ENCODE measurements at regions not wholly inside any gene's neighbourhood (a gene's known extent, or its start where the extent isn't known, plus 50 kb on each side); places are given as distances from the start of the nearest gene placed in this dataset.

DNA sequence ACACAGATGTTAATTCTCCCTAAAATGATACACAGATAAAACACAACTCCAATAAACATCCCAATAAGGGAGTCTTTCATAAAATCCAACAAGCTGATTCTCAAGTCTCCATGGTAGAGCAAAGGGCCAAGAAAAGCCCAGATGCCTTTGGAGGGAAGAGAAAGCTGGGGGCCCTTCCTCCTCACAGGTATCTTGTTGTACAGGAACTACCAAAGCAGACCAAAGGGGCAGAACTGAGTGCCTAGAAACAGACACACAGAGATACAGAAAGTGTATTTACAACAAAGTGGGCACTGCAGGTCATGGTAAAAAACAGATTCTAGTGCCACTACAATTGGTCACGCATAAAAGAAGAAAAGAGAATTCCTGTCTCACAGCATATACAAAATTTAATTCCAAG is 87.2 kb upstream of the NSMCE3 start:
- no peaks in the 10 kb centered on the region for H3F3A ChIP-seq (ENCODE audit: low read depth)
- Mint-ChIP-seq H3K4me1 (peaks cover 11% of the 10 kb centered on the region), H3K36me3 (no peaks in the 10 kb centered on the region), H3K27me3 (ENCODE audit: insufficient read depth, low read depth) (peaks cover 2% of the 10 kb centered on the region), H3K9me3 (no peaks in the 10 kb centered on the region), H3K4me3 (no peak overlapping the region), H3K27ac (no peak overlapping the region)
- TF ChIP-seq EZH2 (IDR thresholded peaks at IDR 0.05) (no peak), EZH2phosphoT487 (IDR thresholded peaks at IDR 0.05) (no peak)
- TF ChIP-seq, protein P1, sequence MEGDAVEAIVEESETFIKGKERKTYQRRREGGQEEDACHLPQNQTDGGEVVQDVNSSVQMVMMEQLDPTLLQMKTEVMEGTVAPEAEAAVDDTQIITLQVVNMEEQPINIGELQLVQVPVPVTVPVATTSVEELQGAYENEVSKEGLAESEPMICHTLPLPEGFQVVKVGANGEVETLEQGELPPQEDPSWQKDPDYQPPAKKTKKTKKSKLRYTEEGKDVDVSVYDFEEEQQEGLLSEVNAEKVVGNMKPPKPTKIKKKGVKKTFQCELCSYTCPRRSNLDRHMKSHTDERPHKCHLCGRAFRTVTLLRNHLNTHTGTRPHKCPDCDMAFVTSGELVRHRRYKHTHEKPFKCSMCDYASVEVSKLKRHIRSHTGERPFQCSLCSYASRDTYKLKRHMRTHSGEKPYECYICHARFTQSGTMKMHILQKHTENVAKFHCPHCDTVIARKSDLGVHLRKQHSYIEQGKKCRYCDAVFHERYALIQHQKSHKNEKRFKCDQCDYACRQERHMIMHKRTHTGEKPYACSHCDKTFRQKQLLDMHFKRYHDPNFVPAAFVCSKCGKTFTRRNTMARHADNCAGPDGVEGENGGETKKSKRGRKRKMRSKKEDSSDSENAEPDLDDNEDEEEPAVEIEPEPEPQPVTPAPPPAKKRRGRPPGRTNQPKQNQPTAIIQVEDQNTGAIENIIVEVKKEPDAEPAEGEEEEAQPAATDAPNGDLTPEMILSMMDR (IDR thresholded peaks at IDR 0.05): no peak
- H3K9ac ChIP-seq: no peak overlapping the region
- H2AFZ ChIP-seq (replicated peaks): no peak overlapping the region
- H4K20me1 ChIP-seq (ENCODE audit: low read depth): no peaks in the 10 kb centered on the region
- no peak overlapping the region for H3K4me2 ChIP-seq
- no peak overlapping the region for H3K4me3 ChIP-seq
- H3K9me3 ChIP-seq (ENCODE audit: low read depth): no peaks in the 10 kb centered on the region
- no peaks in the 10 kb centered on the region for H3K79me2 ChIP-seq (ENCODE audit: low read depth)
- H3K36me3 ChIP-seq: no peaks in the 10 kb centered on the region
- DNase-seq (ENCODE audit: low spot score): no peak
- no peaks in the 10 kb centered on the region for H3K4me1 ChIP-seq
- H3K27me3 ChIP-seq: no peaks in the 10 kb centered on the region
- no peak overlapping the region for H3K27ac ChIP-seq

GRCh38 chr15:29355477-29355876 is 85.9 kb upstream of the NSMCE3 start:
- no peaks in the 10 kb centered on the region for H3F3A ChIP-seq (ENCODE audit: low read depth)
- no peaks in the 10 kb centered on the region for H3K36me3 ChIP-seq
- H3K4me1 ChIP-seq: no peaks in the 10 kb centered on the region
- DNase-seq (ENCODE audit: low spot score): no peak
- no peak overlapping the region for H3K4me2 ChIP-seq
- H3K79me2 ChIP-seq (ENCODE audit: low read depth): no peaks in the 10 kb centered on the region
- no peak overlapping the region for H3K27ac ChIP-seq
- no peaks in the 10 kb centered on the region for H3K36me3 Mint-ChIP-seq
- peaks cover 8% of the 10 kb centered on the region for H3K4me1 Mint-ChIP-seq
- H3K9ac ChIP-seq: no peak overlapping the region
- TF ChIP-seq EZH2 (IDR thresholded peaks at IDR 0.05) (no peak), EZH2phosphoT487 (IDR thresholded peaks at IDR 0.05) (no peak)
- TF ChIP-seq, protein P1 (IDR thresholded peaks at IDR 0.05): no peak
- no peak overlapping the region for H3K27ac Mint-ChIP-seq
- H2AFZ ChIP-seq (replicated peaks): no peak overlapping the region
- H4K20me1 ChIP-seq (ENCODE audit: low read depth): no peaks in the 10 kb centered on the region
- H3K4me3 Mint-ChIP-seq: no peak overlapping the region
- peaks cover 1% of the 10 kb centered on the region for H3K27me3 Mint-ChIP-seq (ENCODE audit: insufficient read depth, low read depth)
- no peaks in the 10 kb centered on the region for H3K9me3 ChIP-seq (ENCODE audit: low read depth)
- H3K9me3 Mint-ChIP-seq: no peaks in the 10 kb centered on the region
- H3K4me3 ChIP-seq: no peak overlapping the region
- no peaks in the 10 kb centered on the region for H3K27me3 ChIP-seq

DNA sequence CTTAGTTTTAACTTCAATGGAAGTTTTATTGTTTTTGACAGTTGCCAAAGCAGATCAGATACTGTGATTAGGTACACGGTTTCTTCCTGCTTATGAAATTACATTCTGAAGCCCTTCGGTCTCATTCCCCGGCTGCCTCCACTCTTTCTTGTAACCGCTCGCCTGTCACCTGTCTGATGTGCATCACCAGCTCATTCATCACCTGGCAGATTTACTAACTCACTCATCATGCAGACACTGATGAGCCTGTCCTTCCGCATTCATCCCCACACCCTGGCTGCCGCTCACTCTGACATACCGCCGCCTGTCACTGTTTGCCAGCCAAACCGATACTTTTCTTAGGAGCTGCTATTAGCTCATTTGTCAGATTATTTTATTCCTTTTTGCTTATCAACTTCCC is 82.8 kb upstream of the NSMCE3 start:
- Histone ChIP-seq H3F3A (ENCODE audit: low read depth) (no peaks in the 10 kb centered on the region), H3K79me2 (ENCODE audit: low read depth) (no peaks in the 10 kb centered on the region), H4K20me1 (ENCODE audit: low read depth) (no peaks in the 10 kb centered on the region), H3K36me3 (no peaks in the 10 kb centered on the region), H3K27ac (no peak overlapping the region), H3K4me2 (no peak overlapping the region), H3K9me3 (ENCODE audit: low read depth) (no peaks in the 10 kb centered on the region), H2AFZ (replicated peaks) (no peak overlapping the region), H3K9ac (no peak overlapping the region), H3K27me3 (no peaks in the 10 kb centered on the region), H3K4me3 (no peak overlapping the region), H3K4me1 (no peaks in the 10 kb centered on the region)
- H3K36me3 Mint-ChIP-seq: no peaks in the 10 kb centered on the region
- no peaks in the 10 kb centered on the region for H3K9me3 Mint-ChIP-seq
- peaks cover 8% of the 10 kb centered on the region for H3K4me1 Mint-ChIP-seq
- no peak for TF ChIP-seq EZH2 (IDR thresholded peaks at IDR 0.05)
- TF ChIP-seq EZH2phosphoT487 (IDR thresholded peaks at IDR 0.05): no peak
- TF ChIP-seq, protein P1 (IDR thresholded peaks at IDR 0.05): no peak
- H3K4me3 Mint-ChIP-seq: no peak overlapping the region
- no peaks in the 10 kb centered on the region for H3K27me3 Mint-ChIP-seq (ENCODE audit: insufficient read depth, low read depth)
- no peak overlapping the region for H3K27ac Mint-ChIP-seq
- no peak for DNase-seq (ENCODE audit: low spot score)
